ENCODE measurements at regions not wholly inside any gene's neighbourhood (a gene's known extent, or its start where the extent isn't known, plus 50 kb on each side); places are given as distances from the start of the nearest gene placed in this dataset.

GRCh38 chr7:84817016-84817415 is 369.8 kb downstream of the SEMA3D start:
- POLR2A ChIA-PET: no interaction called here
- DNase-seq (ENCODE audit: extremely low spot score): no peak
- TF ChIP-seq FOXK2 (IDR thresholded peaks at IDR 0.05) (no peak), ELF4 (IDR thresholded peaks at IDR 0.05) (no peak)
- CTCF ChIA-PET: no interaction called here

- no peak for TF ChIP-seq SP1 (IDR thresholded peaks at IDR 0.05)
- no peak for TF ChIP-seq ZNF384 (IDR thresholded peaks at IDR 0.05)
- TF ChIP-seq LEF1 (IDR thresholded peaks at IDR 0.05; ENCODE audit: borderline replicate concordance): no peak
- TF ChIP-seq TARDBP (IDR thresholded peaks at IDR 0.05): no peak
- TF ChIP-seq HDGF (IDR thresholded peaks at IDR 0.05; ENCODE audit: borderline replicate concordance): no peak
- TF ChIP-seq ARNT (IDR thresholded peaks at IDR 0.05): no peak
- CTCF ChIA-PET: no interaction called here
- POLR2A ChIA-PET: no interaction called here
- no peak for DNase-seq (ENCODE audit: extremely low spot score)
Observed at GRCh38 chr7:84813376-84813775, 373.5 kb downstream of the SEMA3D start.

DNA sequence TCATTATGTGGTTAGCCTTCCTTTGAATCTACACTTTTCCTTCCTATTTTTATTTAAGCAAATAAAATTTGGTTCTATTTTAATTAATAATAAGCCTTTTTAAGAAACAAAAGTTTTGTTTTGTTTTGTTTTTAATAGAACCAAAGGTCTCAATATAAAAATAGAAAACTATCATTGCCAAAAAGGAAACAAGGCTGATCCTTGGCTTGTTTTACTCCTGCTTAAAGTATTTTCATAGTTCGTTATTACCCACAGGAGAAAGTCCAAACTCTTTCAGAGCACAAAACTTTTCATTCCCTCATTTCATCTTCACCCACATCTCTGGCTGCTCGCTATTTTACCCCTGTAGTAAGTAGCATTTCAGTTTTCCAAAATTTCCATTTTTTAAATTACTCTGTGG is 374.8 kb downstream of the SEMA3D start:
- CTCF ChIA-PET: interaction anchor here (0.6 kb wide), 1 partner anchor 280 kb away, joined by 5 read pairs; no protein-coding TSS in a partner anchor

GRCh38 chr7:84811362-84811761 is 375.5 kb downstream of the SEMA3D start:
- CTCF ChIA-PET: interaction anchor here (0.6 kb wide), 1 partner anchor 279 kb away, joined by 5 read pairs; no protein-coding TSS in a partner anchor
- TF ChIP-seq BHLHE40 (IDR thresholded peaks at IDR 0.05; ENCODE audit: borderline replicate concordance) (no peak), L3MBTL2 (conservative IDR thresholded peaks at IDR 0.05) (no peak), NFRKB (IDR thresholded peaks at IDR 0.05) (no peak)
- DNase-seq (ENCODE audit: extremely low spot score): no peak
- POLR2A ChIA-PET: no interaction called here

More for the DNA sequence above, 374.8 kb downstream of the SEMA3D start:
- POLR2A ChIA-PET: no interaction called here
- TF ChIP-seq L3MBTL2 (conservative IDR thresholded peaks at IDR 0.05) (no peak), FOXK2 (IDR thresholded peaks at IDR 0.05) (no peak), SP1 (IDR thresholded peaks at IDR 0.05) (no peak), ARNT (IDR thresholded peaks at IDR 0.05) (no peak), SUZ12 (IDR thresholded peaks at IDR 0.05) (no peak), HDGF (IDR thresholded peaks at IDR 0.05; ENCODE audit: borderline replicate concordance) (no peak), LEF1 (IDR thresholded peaks at IDR 0.05; ENCODE audit: borderline replicate concordance) (no peak), CTBP1 (IDR thresholded peaks at IDR 0.05; ENCODE audit: borderline replicate concordance) (no peak), NFRKB (IDR thresholded peaks at IDR 0.05) (no peak)
- no peak for DNase-seq (ENCODE audit: extremely low spot score)

DNA sequence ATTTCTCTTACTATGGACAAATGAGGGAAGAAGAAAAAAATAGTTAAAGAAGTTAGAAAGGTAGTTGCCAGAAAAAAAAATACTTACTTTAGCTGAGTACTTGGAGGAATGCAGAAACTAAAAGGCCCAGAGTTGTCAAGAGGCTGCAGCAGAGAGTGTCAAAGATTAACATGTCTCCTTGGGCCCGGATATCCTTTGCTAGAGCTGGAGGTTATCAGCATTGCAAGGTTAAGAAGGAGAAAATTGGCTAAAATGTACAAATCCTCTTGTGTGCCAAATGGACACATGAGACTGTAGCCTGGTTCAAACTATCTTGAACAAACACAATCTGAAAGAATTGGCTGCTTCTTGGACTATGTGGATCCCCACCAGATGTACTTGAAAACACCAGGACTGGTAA is 377.0 kb downstream of the SEMA3D start:
- POLR2A ChIA-PET: no interaction called here
- TF ChIP-seq ELF4 (IDR thresholded peaks at IDR 0.05): no peak
- TF ChIP-seq, protein P1, sequence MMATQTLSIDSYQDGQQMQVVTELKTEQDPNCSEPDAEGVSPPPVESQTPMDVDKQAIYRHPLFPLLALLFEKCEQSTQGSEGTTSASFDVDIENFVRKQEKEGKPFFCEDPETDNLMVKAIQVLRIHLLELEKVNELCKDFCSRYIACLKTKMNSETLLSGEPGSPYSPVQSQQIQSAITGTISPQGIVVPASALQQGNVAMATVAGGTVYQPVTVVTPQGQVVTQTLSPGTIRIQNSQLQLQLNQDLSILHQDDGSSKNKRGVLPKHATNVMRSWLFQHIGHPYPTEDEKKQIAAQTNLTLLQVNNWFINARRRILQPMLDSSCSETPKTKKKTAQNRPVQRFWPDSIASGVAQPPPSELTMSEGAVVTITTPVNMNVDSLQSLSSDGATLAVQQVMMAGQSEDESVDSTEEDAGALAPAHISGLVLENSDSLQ (IDR thresholded peaks at IDR 0.05): no peak
- no peak for TF ChIP-seq TARDBP (IDR thresholded peaks at IDR 0.05)
- no peak for TF ChIP-seq FOXA1 (IDR thresholded peaks at IDR 0.05)
- TF ChIP-seq SP1 (IDR thresholded peaks at IDR 0.05): no peak
- TF ChIP-seq FOXM1 (IDR thresholded peaks at IDR 0.05; ENCODE audit: borderline replicate concordance): no peak
- TF ChIP-seq ARNT (IDR thresholded peaks at IDR 0.05): no peak
- TF ChIP-seq SUZ12 (IDR thresholded peaks at IDR 0.05): no peak
- TF ChIP-seq ZNF384 (IDR thresholded peaks at IDR 0.05): no peak
- no peak for TF ChIP-seq NFRKB (IDR thresholded peaks at IDR 0.05)
- CTCF ChIA-PET: no interaction called here
- no peak for DNase-seq (ENCODE audit: extremely low spot score)

GRCh38 chr7:84803979-84804378 is 382.9 kb downstream of the SEMA3D start:
- TF ChIP-seq SP1 (IDR thresholded peaks at IDR 0.05) (no peak), BHLHE40 (IDR thresholded peaks at IDR 0.05; ENCODE audit: borderline replicate concordance) (no peak), LEF1 (IDR thresholded peaks at IDR 0.05; ENCODE audit: borderline replicate concordance) (no peak), CTBP1 (IDR thresholded peaks at IDR 0.05; ENCODE audit: borderline replicate concordance) (no peak), HDGF (IDR thresholded peaks at IDR 0.05; ENCODE audit: borderline replicate concordance) (no peak), L3MBTL2 (conservative IDR thresholded peaks at IDR 0.05) (no peak), ELF4 (IDR thresholded peaks at IDR 0.05) (no peak), SUZ12 (IDR thresholded peaks at IDR 0.05) (no peak), FOXA1 (IDR thresholded peaks at IDR 0.05) (no peak), ARNT (IDR thresholded peaks at IDR 0.05) (no peak), TARDBP (IDR thresholded peaks at IDR 0.05) (no peak), NFRKB (IDR thresholded peaks at IDR 0.05) (no peak), FOXK2 (IDR thresholded peaks at IDR 0.05) (no peak), ZNF384 (IDR thresholded peaks at IDR 0.05) (no peak), FOXM1 (IDR thresholded peaks at IDR 0.05; ENCODE audit: borderline replicate concordance) (no peak)
- TF ChIP-seq, protein P1 (IDR thresholded peaks at IDR 0.05): no peak
- DNase-seq (ENCODE audit: extremely low spot score): no peak
- ChIA-PET CTCF (no interaction called here), POLR2A (no interaction called here)

DNA sequence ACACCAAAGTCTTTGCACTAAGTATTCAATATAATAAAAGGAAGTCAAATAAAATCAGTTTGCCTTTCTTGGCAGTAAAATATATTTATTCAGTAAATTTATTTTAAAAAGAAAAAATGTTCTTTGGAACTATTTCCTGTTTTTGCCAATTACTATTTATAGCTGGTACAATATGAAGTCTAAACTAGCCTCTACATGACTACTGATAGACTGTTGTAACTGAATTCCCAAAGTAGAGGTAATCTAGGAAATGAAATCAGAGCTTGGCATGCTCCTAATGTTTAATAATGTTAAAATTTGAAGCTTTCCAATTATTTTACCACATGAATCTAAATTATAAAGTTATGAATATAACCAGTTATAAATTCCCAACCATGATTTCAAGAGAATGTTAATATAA is 385.5 kb downstream of the SEMA3D start:
- DNase-seq (ENCODE audit: extremely low spot score): no peak
- ChIA-PET POLR2A (no interaction called here), CTCF (no interaction called here)
- no peak for TF ChIP-seq SP1 (IDR thresholded peaks at IDR 0.05)
- no peak for TF ChIP-seq ARNT (IDR thresholded peaks at IDR 0.05)

- TF ChIP-seq LEF1 (IDR thresholded peaks at IDR 0.05; ENCODE audit: borderline replicate concordance) (no peak), CTBP1 (IDR thresholded peaks at IDR 0.05; ENCODE audit: borderline replicate concordance) (no peak), SP1 (IDR thresholded peaks at IDR 0.05) (no peak), SUZ12 (IDR thresholded peaks at IDR 0.05) (no peak), BHLHE40 (IDR thresholded peaks at IDR 0.05; ENCODE audit: borderline replicate concordance) (no peak)
- TF ChIP-seq, protein P1 (IDR thresholded peaks at IDR 0.05): no peak
- no peak for DNase-seq (ENCODE audit: extremely low spot score)
- ChIA-PET CTCF (no interaction called here), POLR2A (no interaction called here)
Observed at GRCh38 chr7:84800846-84801245, 386.0 kb downstream of the SEMA3D start.

Data from HEK293T (cell line).